Caco-2 (cell line): ENCODE measurements at regions not wholly inside any gene's neighbourhood (a gene's known extent, or its start where the extent isn't known, plus 50 kb on each side); places are given as distances from the start of the nearest gene placed in this dataset.

Source experiments
- BruUV-seq: library from RNA; stranded (reverse); fragments of 400-500 nt; replicated peaks from 2 replicates; lab custom pipeline; 2021; lab: Mats Ljungman, UMichigan
- CTCF ChIA-PET: fragments of 300-600 bp; sonication (Branson Sonifier 250); formaldehyde crosslinking; loops from one replicate; lab custom pipeline; 2022; ENCODE audit warnings: antibody characterized with exemption; lab: Charles Lee
- POLR2A ChIA-PET: fragments of 300-600 bp; sonication (Branson Sonifier 250); formaldehyde crosslinking; loops from one replicate; lab custom pipeline; 2022; ENCODE audit warnings: antibody characterized with exemption; lab: Charles Lee
- DNase-seq, 2 experiments: peaks; one replicate each; pipeline versions ENCODE4 v3.0.0 to v3.0.0-alpha.2; 2020 to 2022
- H3K27me3 ChIP-seq: replicated peaks from 2 replicates; pipeline ENCODE4 v1.6.0; 2011; ENCODE audit warnings: low read length; ENCODE audit not compliant: control insufficient read depth, insufficient read depth
- H3K36me3 ChIP-seq: 2 replicates; pipeline ENCODE4 v1.5.1; 2011; ENCODE audit warnings: low read length; ENCODE audit not compliant: control insufficient read depth, insufficient read depth
- H3K4me1 ChIP-seq: fragments of 250-450 bp; sonication (Bioruptor Pico); 2 replicates; pipeline ENCODE4 v1.5.1; 2020; ENCODE audit warnings: mild to moderate bottlenecking
- H3K4me3 ChIP-seq: 2 replicates; pipeline ENCODE4 v1.5.1; 2011; ENCODE audit warnings: low read depth, mild to moderate bottlenecking, control low read depth, low read length
- H3K9me3 ChIP-seq: fragments of 250-450 bp; sonication (Bioruptor Pico); 2 replicates; pipeline ENCODE4 v1.5.1; 2020; ENCODE audit warnings: mild to moderate bottlenecking, moderate library complexity
- H3K27ac Mint-ChIP-seq: one replicate; pipeline ENCODE4 v1.8.0; 2022; ENCODE audit warnings: mixed read lengths; ENCODE audit not compliant: unreplicated experiment
- H3K27me3 Mint-ChIP-seq: one replicate; pipeline ENCODE4 v1.8.0; 2022; ENCODE audit warnings: mixed read lengths; ENCODE audit not compliant: insufficient read depth, unreplicated experiment
- H3K36me3 Mint-ChIP-seq: one replicate; pipeline ENCODE4 v1.8.0; 2022; ENCODE audit warnings: mild to moderate bottlenecking, mixed read lengths; ENCODE audit not compliant: insufficient read depth, unreplicated experiment
- H3K4me1 Mint-ChIP-seq: one replicate; pipeline ENCODE4 v1.8.0; 2022; ENCODE audit warnings: low read depth, mixed read lengths; ENCODE audit not compliant: unreplicated experiment
- H3K4me3 Mint-ChIP-seq: one replicate; pipeline ENCODE4 v1.8.0; 2022; ENCODE audit warnings: mild to moderate bottlenecking, moderate library complexity, mixed read lengths; ENCODE audit not compliant: unreplicated experiment
- H3K9me3 Mint-ChIP-seq: one replicate; pipeline ENCODE4 v1.8.0; 2022; ENCODE audit warnings: mixed read lengths; ENCODE audit not compliant: unreplicated experiment
- intact Hi-C: fragments of 100-400 bp; cut with micrococcal nuclease; formaldehyde crosslinking; loops from one replicate; pipeline ENCODE4 v1.10.0; 2022; ENCODE audit not compliant: unreplicated experiment
- TF ChIP-seq, protein P1 (sequence below), 2 experiments: fragments of 200-600 bp in 1 of 2; IDR thresholded peaks; 1 replicate in 1 of 2; 2 replicates in 1 of 2; pipeline versions ENCODE4 v1.5.1 to v1.8.0; 2011 to 2022; ENCODE audit warnings: antibody characterized with exemption in 1 of 2, control low read depth in 1 of 2, inconsistent platforms in 1 of 2, low read depth in 1 of 2, low read length in 1 of 2, mild to moderate bottlenecking in 1 of 2, moderate library complexity in 1 of 2; ENCODE audit not compliant: insufficient read depth in 1 of 2, severe bottlenecking in 1 of 2, unreplicated experiment in 1 of 2

DNA sequence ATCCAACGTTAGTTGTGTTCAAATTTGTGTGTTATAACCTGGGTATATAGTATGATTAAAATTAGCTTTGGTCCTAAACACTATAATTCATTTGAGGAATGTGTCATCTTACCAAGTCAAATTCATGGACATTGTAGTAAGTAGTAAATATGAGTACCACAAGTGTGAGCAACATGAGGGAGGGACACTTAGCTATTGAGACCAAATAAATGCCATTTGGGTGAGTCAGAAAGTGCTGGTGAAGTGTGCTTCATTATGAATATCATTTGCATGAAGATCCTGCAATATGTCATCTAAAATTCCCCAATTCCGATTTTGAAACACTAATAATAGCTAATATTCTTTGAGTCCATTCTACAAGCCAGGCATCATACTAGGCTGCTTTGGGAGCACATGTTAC lies 336.7 kb upstream of the KIF2A start:
- Mint-ChIP-seq H3K36me3 (no peaks in the 10 kb centered on the region), H3K9me3 (no peaks in the 10 kb centered on the region)

DNA sequence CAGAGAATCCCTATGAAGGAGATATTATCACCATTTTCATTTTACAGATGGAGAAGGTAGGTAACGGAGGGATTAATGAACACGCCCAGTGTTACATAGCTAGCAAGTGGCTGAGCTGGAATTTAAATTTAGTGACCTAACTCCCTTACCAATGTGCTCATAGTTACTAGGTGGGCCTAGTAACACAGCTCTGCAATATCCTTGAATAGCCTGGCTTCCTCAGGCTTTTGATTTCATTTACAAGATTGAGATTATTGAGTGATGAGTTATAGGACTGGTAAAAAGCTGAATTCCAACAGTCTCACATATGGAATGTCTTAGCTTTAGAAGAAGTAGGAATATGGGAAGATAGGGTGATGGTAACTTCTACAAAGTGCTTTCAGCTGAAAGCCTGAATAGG lies 336.3 kb upstream of the KIF2A start:
- Mint-ChIP-seq H3K9me3 (no peaks in the 10 kb centered on the region), H3K27ac (no peak overlapping the region), H3K4me1 (peaks cover 7% of the 10 kb centered on the region), H3K36me3 (no peaks in the 10 kb centered on the region), H3K27me3 (peaks cover 12% of the 10 kb centered on the region), H3K4me3 (no peak overlapping the region)
- Histone ChIP-seq H3K4me3 (no peak overlapping the region), H3K27me3 (peaks cover 1% of the 10 kb centered on the region), H3K4me1 (no peaks in the 10 kb centered on the region), H3K9me3 (no peaks in the 10 kb centered on the region), H3K36me3 (no peaks in the 10 kb centered on the region)
- DNase-seq = no peak
- TF ChIP-seq, protein P1, sequence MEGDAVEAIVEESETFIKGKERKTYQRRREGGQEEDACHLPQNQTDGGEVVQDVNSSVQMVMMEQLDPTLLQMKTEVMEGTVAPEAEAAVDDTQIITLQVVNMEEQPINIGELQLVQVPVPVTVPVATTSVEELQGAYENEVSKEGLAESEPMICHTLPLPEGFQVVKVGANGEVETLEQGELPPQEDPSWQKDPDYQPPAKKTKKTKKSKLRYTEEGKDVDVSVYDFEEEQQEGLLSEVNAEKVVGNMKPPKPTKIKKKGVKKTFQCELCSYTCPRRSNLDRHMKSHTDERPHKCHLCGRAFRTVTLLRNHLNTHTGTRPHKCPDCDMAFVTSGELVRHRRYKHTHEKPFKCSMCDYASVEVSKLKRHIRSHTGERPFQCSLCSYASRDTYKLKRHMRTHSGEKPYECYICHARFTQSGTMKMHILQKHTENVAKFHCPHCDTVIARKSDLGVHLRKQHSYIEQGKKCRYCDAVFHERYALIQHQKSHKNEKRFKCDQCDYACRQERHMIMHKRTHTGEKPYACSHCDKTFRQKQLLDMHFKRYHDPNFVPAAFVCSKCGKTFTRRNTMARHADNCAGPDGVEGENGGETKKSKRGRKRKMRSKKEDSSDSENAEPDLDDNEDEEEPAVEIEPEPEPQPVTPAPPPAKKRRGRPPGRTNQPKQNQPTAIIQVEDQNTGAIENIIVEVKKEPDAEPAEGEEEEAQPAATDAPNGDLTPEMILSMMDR (IDR thresholded peaks at IDR 0.05; ENCODE audit: insufficient read depth in 1 of 2, low read depth in 1 of 2, low read length in 1 of 2, severe bottlenecking in 1 of 2, unreplicated experiment in 1 of 2) = no peak
- ChIA-PET POLR2A (no interaction called here), CTCF (interaction anchor here (1.3 kb wide), 1 partner anchor 201 kb away, joined by 3 read pairs; no protein-coding TSS in a partner anchor)
- no TSS peak for BruUV-seq
- intact Hi-C loops = no loop called here

More for the DNA sequence above, 336.7 kb upstream of the KIF2A start:
- TF ChIP-seq, protein P1 (IDR thresholded peaks at IDR 0.05; ENCODE audit: insufficient read depth in 1 of 2, low read depth in 1 of 2, low read length in 1 of 2, severe bottlenecking in 1 of 2, unreplicated experiment in 1 of 2) = no peak
- peaks cover 7% of the 10 kb centered on the region for H3K4me1 Mint-ChIP-seq
- no peaks in the 10 kb centered on the region for H3K4me1 ChIP-seq
- peaks cover 12% of the 10 kb centered on the region for H3K27me3 Mint-ChIP-seq
- no peaks in the 10 kb centered on the region for H3K36me3 ChIP-seq
- no peak overlapping the region for H3K4me3 Mint-ChIP-seq
- no peak overlapping the region for H3K4me3 ChIP-seq
- ChIA-PET POLR2A (no interaction called here), CTCF (interaction anchor here (1.3 kb wide), 1 partner anchor 201 kb away, joined by 3 read pairs; no protein-coding TSS in a partner anchor)
- DNase-seq = no peak
- intact Hi-C loops = no loop called here
- no peak overlapping the region for H3K27ac Mint-ChIP-seq
- H3K27me3 ChIP-seq = peaks cover 1% of the 10 kb centered on the region
- H3K9me3 ChIP-seq = no peaks in the 10 kb centered on the region
- BruUV-seq = no TSS peak

DNA sequence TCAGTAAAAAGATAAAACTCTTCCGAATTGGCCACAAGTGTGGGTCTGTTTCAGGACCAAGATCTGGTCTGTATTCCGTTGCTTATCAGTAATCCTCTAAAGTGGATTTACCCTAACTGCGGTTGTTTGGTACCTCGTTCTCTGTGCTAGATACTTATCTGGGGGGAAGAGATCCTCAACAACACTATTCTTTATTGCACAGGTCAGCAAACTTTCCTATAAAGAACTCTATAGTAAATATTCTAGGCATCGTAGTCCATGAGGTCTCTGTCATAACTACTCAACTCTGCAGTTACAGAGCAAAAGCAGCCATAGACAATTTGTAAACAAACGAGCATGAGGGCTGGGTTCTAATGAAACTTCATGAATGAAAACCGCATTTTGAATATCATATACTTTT lies 335.8 kb upstream of the KIF2A start:
- no peak overlapping the region for H3K4me3 ChIP-seq
- Mint-ChIP-seq H3K27me3 (peaks cover 12% of the 10 kb centered on the region), H3K9me3 (no peaks in the 10 kb centered on the region), H3K4me3 (no peak overlapping the region), H3K36me3 (no peaks in the 10 kb centered on the region), H3K4me1 (peaks cover 7% of the 10 kb centered on the region), H3K27ac (no peak overlapping the region)
- BruUV-seq = no TSS peak
- ChIA-PET CTCF (interaction anchor here (1.3 kb wide), 1 partner anchor 202 kb away, joined by 3 read pairs; no protein-coding TSS in a partner anchor), POLR2A (no interaction called here)
- TF ChIP-seq, protein P1 (IDR thresholded peaks at IDR 0.05; ENCODE audit: insufficient read depth in 1 of 2, low read depth in 1 of 2, low read length in 1 of 2, severe bottlenecking in 1 of 2, unreplicated experiment in 1 of 2) = no peak
- H3K4me1 ChIP-seq = no peaks in the 10 kb centered on the region
- H3K27me3 ChIP-seq = peaks cover 1% of the 10 kb centered on the region
- intact Hi-C loops = no loop called here
- H3K36me3 ChIP-seq = no peaks in the 10 kb centered on the region
- DNase-seq = no peak
- no peaks in the 10 kb centered on the region for H3K9me3 ChIP-seq
